Mesenchymal stem cell (in vitro differentiated cells and primary cell): ENCODE measurements at regions not wholly inside any gene's neighbourhood (a gene's known extent, or its start where the extent isn't known, plus 50 kb on each side); places are given as distances from the start of the nearest gene placed in this dataset.

ENCODE experiments used
- DNase-seq: peaks from one replicate; pipeline ENCODE4 v3.0.0-alpha.2; 2013
- H2AFZ ChIP-seq: one replicate; pipeline ENCODE4 v1.6.1; 2013; ENCODE audit warnings: low read depth, mild to moderate bottlenecking, control low read depth, inconsistent platforms, low read length, moderate library complexity
- H2AK5ac ChIP-seq: 2 replicates; pipeline ENCODE4 v1.6.1; 2013; ENCODE audit warnings: low read length, moderate library complexity, mild to moderate bottlenecking, inconsistent platforms; ENCODE audit not compliant: severe bottlenecking
- H2BK120ac ChIP-seq: one replicate; pipeline ENCODE4 v1.6.1; 2013; ENCODE audit warnings: low read depth, mild to moderate bottlenecking, inconsistent platforms, low read length, moderate library complexity
- H2BK12ac ChIP-seq, 2 experiments: one replicate each; pipeline ENCODE4 v1.6.1; 2013; ENCODE audit warnings: inconsistent platforms in 2 of 2, low read length in 2 of 2, mild to moderate bottlenecking in 2 of 2, moderate library complexity in 2 of 2, control low read depth in 1 of 2
- H2BK15ac ChIP-seq: one replicate; pipeline ENCODE4 v1.6.1; 2013; ENCODE audit warnings: mild to moderate bottlenecking, low read depth, inconsistent platforms; ENCODE audit not compliant: poor library complexity, severe bottlenecking
- H2BK5ac ChIP-seq: 2 replicates; pipeline ENCODE4 v1.6.1; 2013; ENCODE audit warnings: low read depth, mild to moderate bottlenecking, low read length, control low read depth, inconsistent platforms; ENCODE audit not compliant: poor library complexity, severe bottlenecking
- H3K14ac ChIP-seq, 2 experiments: one replicate each; pipeline ENCODE4 v1.6.1; 2013; ENCODE audit warnings: inconsistent platforms in 2 of 2, low read length in 2 of 2, control low read depth in 1 of 2, mild to moderate bottlenecking in 1 of 2, moderate library complexity in 1 of 2
- H3K18ac ChIP-seq, 2 experiments: one replicate each; pipeline ENCODE4 v1.6.1; 2013; ENCODE audit warnings: inconsistent platforms in 2 of 2, low read length in 2 of 2, control low read depth in 1 of 2, low read depth in 1 of 2, mild to moderate bottlenecking in 1 of 2
- H3K23ac ChIP-seq, 2 experiments: one replicate each; pipeline ENCODE4 v1.6.1; 2013; ENCODE audit warnings: inconsistent platforms in 2 of 2, low read length in 2 of 2, mild to moderate bottlenecking in 2 of 2, moderate library complexity in 2 of 2, control low read depth in 1 of 2
- H3K27ac ChIP-seq: 2 replicates; pipeline ENCODE4 v1.5.1; 2013; ENCODE audit warnings: mild to moderate bottlenecking, moderate library complexity, low read length, control low read depth, inconsistent platforms; ENCODE audit not compliant: poor library complexity, severe bottlenecking
- H3K27me3 ChIP-seq, 2 experiments: 2 replicates each; pipeline versions ENCODE4 v1.6.1 to v1.7.0; 2013; ENCODE audit warnings: low read length in 2 of 2, mild to moderate bottlenecking in 2 of 2, moderate library complexity in 2 of 2, control low read depth in 1 of 2, inconsistent platforms in 1 of 2; ENCODE audit not compliant: control insufficient read depth in 1 of 2, insufficient read depth in 1 of 2
- H3K36me3 ChIP-seq, 2 experiments: 2 replicates each; pipeline versions ENCODE4 v1.6.1 to v1.7.0; 2013; ENCODE audit warnings: low read length in 2 of 2, control low read depth in 1 of 2, inconsistent platforms in 1 of 2, low read depth in 1 of 2, mild to moderate bottlenecking in 1 of 2; ENCODE audit not compliant: insufficient read depth in 2 of 2, control insufficient read depth in 1 of 2
- H3K4ac ChIP-seq, 2 experiments: one replicate each; pipeline ENCODE4 v1.6.1; 2013; ENCODE audit warnings: inconsistent platforms in 2 of 2, low read length in 2 of 2, mild to moderate bottlenecking in 2 of 2, moderate library complexity in 2 of 2, control low read depth in 1 of 2, low read depth in 1 of 2
- H3K4me1 ChIP-seq: 2 replicates; pipeline ENCODE4 v1.6.1; 2013; ENCODE audit warnings: low read depth, low read length, control low read depth; ENCODE audit not compliant: control insufficient read depth, insufficient read depth
- H3K4me2 ChIP-seq: 2 replicates; pipeline ENCODE4 v1.6.1; 2013; ENCODE audit warnings: low read length, mild to moderate bottlenecking, inconsistent platforms; ENCODE audit not compliant: poor library complexity, severe bottlenecking
- H3K4me3 ChIP-seq, 2 experiments: 2 replicates each; pipeline versions ENCODE4 v1.5.1 to v1.7.0; 2013; ENCODE audit warnings: low read length in 2 of 2, mild to moderate bottlenecking in 2 of 2, control low read depth in 1 of 2, low read depth in 1 of 2; ENCODE audit not compliant: insufficient read depth in 1 of 2
- H3K79me1 ChIP-seq: replicated peaks from 2 replicates; pipeline ENCODE4 v1.6.1; 2013; ENCODE audit warnings: mild to moderate bottlenecking, control low read depth, low read length, inconsistent platforms; ENCODE audit not compliant: poor library complexity, severe bottlenecking
- H3K9ac ChIP-seq: 2 replicates; pipeline ENCODE4 v1.7.0; 2013; ENCODE audit warnings: mild to moderate bottlenecking, low read length, moderate library complexity
- H3K9me3 ChIP-seq: 2 replicates; pipeline ENCODE4 v1.7.0; 2013; ENCODE audit warnings: mild to moderate bottlenecking, low read length; ENCODE audit not compliant: control insufficient read depth
- H4K8ac ChIP-seq: one replicate; pipeline ENCODE4 v1.6.1; 2013; ENCODE audit warnings: inconsistent platforms, mild to moderate bottlenecking, low read length, moderate library complexity
- H4K91ac ChIP-seq: one replicate; pipeline ENCODE4 v1.6.1; 2013; ENCODE audit warnings: mild to moderate bottlenecking, low read length, inconsistent platforms
- WGBS: methylation state at CpG from one replicate; pipeline ENCODE4 v1.1.7; 2013; ENCODE audit warnings: mixed read lengths; 5-methylcytosine and 5-hydroxymethylcytosine counted together

GRCh38 chr2:144208924-144209323, 311.0 kb downstream of the ZEB2 start:
- Histone ChIP-seq H2BK12ac (no peak overlapping the region), H4K8ac (no peak overlapping the region), H2BK5ac (no peak overlapping the region), H3K36me3 (peaks cover 0 to 7% of the 10 kb centered on the region in 2 experiments), H3K79me1 (peaks cover 3% of the 10 kb centered on the region), H2BK120ac (no peak overlapping the region), H3K23ac (no peak overlapping the region), H2AK5ac (no peak overlapping the region), H3K4ac (no peak overlapping the region), H3K18ac (no peak overlapping the region), H2BK15ac (no peak overlapping the region), H3K14ac (no peak overlapping the region), H3K4me3 (no peak overlapping the region), H4K91ac (no peak overlapping the region), H3K9ac (no peak overlapping the region), H3K27ac (no peak overlapping the region), H3K9me3 (no peaks in the 10 kb centered on the region), H3K4me1 (peaks cover 2% of the 10 kb centered on the region), H2AFZ (no peak overlapping the region), H3K27me3 (no peaks in the 10 kb centered on the region), H3K4me2 (no peak overlapping the region)
- 91% methylated on average over 2 of the region's 2 CpGs for WGBS
- no peak for DNase-seq

- Histone ChIP-seq H3K18ac (no peak overlapping the region), H3K4me2 (no peak overlapping the region), H3K4ac (no peak overlapping the region), H2BK5ac (no peak overlapping the region), H2AFZ (no peak overlapping the region), H3K36me3 (peaks cover 0 to 7% of the 10 kb centered on the region in 2 experiments), H3K4me3 (no peak overlapping the region), H3K23ac (no peak overlapping the region), H2BK15ac (no peak overlapping the region), H3K9ac (no peak overlapping the region), H3K27ac (no peak overlapping the region), H3K27me3 (no peaks in the 10 kb centered on the region), H3K79me1 (peaks cover 3% of the 10 kb centered on the region), H2BK120ac (no peak overlapping the region), H3K14ac (no peak overlapping the region), H4K8ac (no peak overlapping the region), H2AK5ac (no peak overlapping the region), H4K91ac (no peak overlapping the region), H2BK12ac (no peak overlapping the region), H3K9me3 (no peaks in the 10 kb centered on the region), H3K4me1 (no peaks in the 10 kb centered on the region)
- WGBS: no CpG with 5 or more reads among the region's 2 CpGs
- DNase-seq: no peak
Observed at GRCh38 chr2:144206019-144206418, 313.9 kb downstream of the ZEB2 start.

GRCh38 chr2:144201868-144202468, 318.0 kb downstream of the ZEB2 start:
- Histone ChIP-seq H3K4me3 (no peak overlapping the region), H2AFZ (no peak overlapping the region), H3K27ac (no peak overlapping the region), H3K36me3 (no peaks in the 10 kb centered on the region), H3K4ac (no peak overlapping the region), H4K8ac (no peak overlapping the region), H3K4me1 (no peaks in the 10 kb centered on the region), H3K14ac (no peak overlapping the region), H3K27me3 (no peaks in the 10 kb centered on the region), H2AK5ac (no peak overlapping the region), H3K9ac (no peak overlapping the region), H3K18ac (no peak overlapping the region), H2BK5ac (no peak overlapping the region), H3K9me3 (no peaks in the 10 kb centered on the region), H2BK12ac (no peak overlapping the region), H2BK15ac (no peak overlapping the region), H4K91ac (no peak overlapping the region), H3K79me1 (peaks cover 4% of the 10 kb centered on the region), H2BK120ac (no peak overlapping the region), H3K23ac (no peak overlapping the region), H3K4me2 (no peak overlapping the region)
- peak; percentile 55 for DNase-seq
- no CpG with 5 or more reads among the region's 1 CpG for WGBS

- Histone ChIP-seq H3K9me3 (no peaks in the 10 kb centered on the region), H2BK5ac (no peak overlapping the region), H2AK5ac (no peak overlapping the region), H4K8ac (no peak overlapping the region), H3K79me1 (peaks cover 4% of the 10 kb centered on the region), H3K4me2 (no peak overlapping the region), H2BK15ac (no peak overlapping the region), H3K23ac (no peak overlapping the region), H2BK12ac (peak overlapping the region in 1 of 2 experiments; percentile 21), H3K18ac (peak overlapping the region in 1 of 2 experiments; percentile 6), H3K4me1 (no peaks in the 10 kb centered on the region), H4K91ac (no peak overlapping the region), H3K36me3 (no peaks in the 10 kb centered on the region), H3K27ac (no peak overlapping the region), H3K4me3 (no peak overlapping the region), H3K9ac (no peak overlapping the region), H3K27me3 (no peaks in the 10 kb centered on the region), H3K14ac (peak overlapping the region in 1 of 2 experiments; percentile 68), H2AFZ (no peak overlapping the region), H3K4ac (no peak overlapping the region), H2BK120ac (no peak overlapping the region)
- 95% methylated on average over 5 of the region's 6 CpGs for WGBS
- no peak for DNase-seq
Observed at GRCh38 chr2:144201126-144201525, 318.8 kb downstream of the ZEB2 start.
